ENCODE measurements at regions not wholly inside any gene's neighbourhood (a gene's known extent, or its start where the extent isn't known, plus 50 kb on each side); places are given as distances from the start of the nearest gene placed in this dataset.

DNA sequence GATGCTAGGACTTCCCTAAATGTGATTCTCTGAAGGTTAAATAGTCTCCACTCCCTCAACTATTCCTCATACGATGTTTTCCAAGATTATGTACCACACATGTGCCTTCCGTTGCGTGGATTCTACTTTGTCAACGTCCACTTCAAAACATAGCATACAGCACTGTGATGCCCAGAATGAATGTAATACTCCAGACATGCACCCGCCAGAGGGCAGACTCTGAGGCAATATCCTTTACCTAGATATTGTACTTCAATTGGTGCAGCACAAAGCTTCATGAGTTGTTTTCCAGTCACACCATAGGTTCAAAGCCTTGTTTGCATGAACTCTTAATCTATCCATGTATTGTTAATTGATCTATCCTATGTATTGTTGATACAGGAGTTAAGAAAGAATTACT, 201.0 kb upstream of the NABP1 start:
- no peak overlapping the region for H3K27ac Mint-ChIP-seq (ENCODE audit: unreplicated experiment)
- Histone ChIP-seq H3K27ac (ENCODE audit: low read depth, low read length) (no peak overlapping the region), H3K27me3 (ENCODE audit: insufficient read depth, low read length) (no peaks in the 10 kb centered on the region), H3K79me2 (ENCODE audit: insufficient read depth, low read length) (no peaks in the 10 kb centered on the region), H3K36me3 (ENCODE audit: insufficient read depth, low read length) (no peaks in the 10 kb centered on the region), H3K9me3 (ENCODE audit: insufficient read depth, low read depth, low read length) (peaks cover 9% of the 10 kb centered on the region), H3K4me1 (ENCODE audit: insufficient read depth, low read length) (peaks cover 4% of the 10 kb centered on the region), H2AFZ (ENCODE audit: low read depth, low read length) (no peak overlapping the region), H3K4me2 (ENCODE audit: low read length) (no peak overlapping the region), H4K20me1 (ENCODE audit: insufficient read depth, low read length) (no peaks in the 10 kb centered on the region), H3K9ac (ENCODE audit: low read length) (no peak overlapping the region), H3K4me3 (ENCODE audit: insufficient read depth, low read depth, low read length) (no peak overlapping the region)
- H3K36me3 Mint-ChIP-seq (ENCODE audit: low read depth, unreplicated experiment) = peaks cover 3% of the 10 kb centered on the region
- H3K4me3 Mint-ChIP-seq (ENCODE audit: unreplicated experiment) = no peak overlapping the region
- DNase-seq (ENCODE audit: low read depth) (no peak), FAIRE-seq (no peak)
- peaks cover 16% of the 10 kb centered on the region for H3K9me3 Mint-ChIP-seq (ENCODE audit: unreplicated experiment)
- H3K27me3 Mint-ChIP-seq (ENCODE audit: low read depth, unreplicated experiment) = no peaks in the 10 kb centered on the region
- H3K4me1 Mint-ChIP-seq (ENCODE audit: low read depth, unreplicated experiment) = no peaks in the 10 kb centered on the region
- TF ChIP-seq, protein P1, sequence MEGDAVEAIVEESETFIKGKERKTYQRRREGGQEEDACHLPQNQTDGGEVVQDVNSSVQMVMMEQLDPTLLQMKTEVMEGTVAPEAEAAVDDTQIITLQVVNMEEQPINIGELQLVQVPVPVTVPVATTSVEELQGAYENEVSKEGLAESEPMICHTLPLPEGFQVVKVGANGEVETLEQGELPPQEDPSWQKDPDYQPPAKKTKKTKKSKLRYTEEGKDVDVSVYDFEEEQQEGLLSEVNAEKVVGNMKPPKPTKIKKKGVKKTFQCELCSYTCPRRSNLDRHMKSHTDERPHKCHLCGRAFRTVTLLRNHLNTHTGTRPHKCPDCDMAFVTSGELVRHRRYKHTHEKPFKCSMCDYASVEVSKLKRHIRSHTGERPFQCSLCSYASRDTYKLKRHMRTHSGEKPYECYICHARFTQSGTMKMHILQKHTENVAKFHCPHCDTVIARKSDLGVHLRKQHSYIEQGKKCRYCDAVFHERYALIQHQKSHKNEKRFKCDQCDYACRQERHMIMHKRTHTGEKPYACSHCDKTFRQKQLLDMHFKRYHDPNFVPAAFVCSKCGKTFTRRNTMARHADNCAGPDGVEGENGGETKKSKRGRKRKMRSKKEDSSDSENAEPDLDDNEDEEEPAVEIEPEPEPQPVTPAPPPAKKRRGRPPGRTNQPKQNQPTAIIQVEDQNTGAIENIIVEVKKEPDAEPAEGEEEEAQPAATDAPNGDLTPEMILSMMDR (IDR thresholded peaks at IDR 0.05; ENCODE audit: insufficient read depth, low read depth, low read length) = no peak
- TF ChIP-seq EZH2 (IDR thresholded peaks at IDR 0.05; ENCODE audit: insufficient read depth, low read length) = no peak

DNA sequence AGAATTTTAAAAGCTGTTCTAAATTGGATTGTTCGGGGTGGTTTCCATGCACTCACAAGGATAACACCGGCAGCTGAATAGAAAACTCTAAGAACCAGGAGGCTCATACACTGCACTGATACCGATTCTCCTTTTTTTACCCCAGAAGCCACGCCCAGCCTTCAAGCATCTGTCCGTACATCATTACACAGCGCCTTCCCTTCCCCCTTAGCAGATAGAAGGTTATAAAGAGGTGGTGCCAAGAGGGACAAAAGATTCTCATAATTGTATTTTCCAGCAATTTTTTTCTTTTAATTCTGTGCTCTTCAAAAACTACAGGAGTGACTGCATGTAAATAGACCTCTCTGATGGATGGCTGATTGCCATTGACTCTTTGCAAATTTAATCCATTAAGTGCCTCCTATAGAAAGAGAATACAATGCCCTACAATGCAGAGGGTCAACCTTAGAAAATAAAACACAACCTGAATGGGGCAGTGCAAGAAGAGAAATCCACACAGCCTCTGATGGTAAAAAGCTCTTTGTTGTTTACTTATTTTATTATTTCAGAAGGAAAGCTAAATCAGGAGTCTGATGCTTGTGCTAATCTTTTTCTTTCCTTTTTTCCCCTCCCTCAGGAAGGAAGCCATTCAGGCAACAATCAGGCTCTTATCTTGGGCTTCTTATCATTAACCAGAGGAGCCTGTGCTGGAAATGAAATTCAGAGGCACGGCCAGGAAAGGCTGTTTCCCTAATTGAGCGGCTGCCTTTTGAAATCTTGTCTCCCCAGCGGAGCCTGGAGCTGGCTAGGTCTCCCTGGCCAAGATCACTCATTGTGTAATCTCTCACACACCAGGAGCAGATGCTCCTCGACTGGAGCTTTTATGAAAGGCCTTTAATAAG, 198.9 kb upstream of the NABP1 start:
- DNase-seq (ENCODE audit: low read depth) (peak; percentile 70), FAIRE-seq (no peak)
- H3K79me2 ChIP-seq (ENCODE audit: insufficient read depth, low read length) = no peaks in the 10 kb centered on the region
- H3K9ac ChIP-seq (ENCODE audit: low read length) = no peak overlapping the region
- H3K36me3 Mint-ChIP-seq (ENCODE audit: low read depth, unreplicated experiment) = peaks cover 3% of the 10 kb centered on the region
- TF ChIP-seq, protein P1 (IDR thresholded peaks at IDR 0.05; ENCODE audit: insufficient read depth, low read depth, low read length) = no peak
- no peak for TF ChIP-seq EZH2 (IDR thresholded peaks at IDR 0.05; ENCODE audit: insufficient read depth, low read length)
- H3K9me3 Mint-ChIP-seq (ENCODE audit: unreplicated experiment) = peaks cover 28% of the 10 kb centered on the region
- no peak overlapping the region for H3K27ac ChIP-seq (ENCODE audit: low read depth, low read length)
- H3K4me1 ChIP-seq (ENCODE audit: insufficient read depth, low read length) = peaks cover 4% of the 10 kb centered on the region
- peak overlapping the region; percentile 30 for H2AFZ ChIP-seq (ENCODE audit: low read depth, low read length)
- no peaks in the 10 kb centered on the region for H4K20me1 ChIP-seq (ENCODE audit: insufficient read depth, low read length)
- peak overlapping the region; percentile 23 for H3K4me2 ChIP-seq (ENCODE audit: low read length)
- no peaks in the 10 kb centered on the region for H3K27me3 ChIP-seq (ENCODE audit: insufficient read depth, low read length)
- H3K4me1 Mint-ChIP-seq (ENCODE audit: low read depth, unreplicated experiment) = peaks cover 2% of the 10 kb centered on the region
- no peak overlapping the region for H3K4me3 Mint-ChIP-seq (ENCODE audit: unreplicated experiment)
- H3K36me3 ChIP-seq (ENCODE audit: insufficient read depth, low read length) = no peaks in the 10 kb centered on the region
- H3K4me3 ChIP-seq (ENCODE audit: insufficient read depth, low read depth, low read length) = no peak overlapping the region
- no peaks in the 10 kb centered on the region for H3K27me3 Mint-ChIP-seq (ENCODE audit: low read depth, unreplicated experiment)
- no peak overlapping the region for H3K27ac Mint-ChIP-seq (ENCODE audit: unreplicated experiment)
- peaks cover 18% of the 10 kb centered on the region for H3K9me3 ChIP-seq (ENCODE audit: insufficient read depth, low read depth, low read length)

DNA sequence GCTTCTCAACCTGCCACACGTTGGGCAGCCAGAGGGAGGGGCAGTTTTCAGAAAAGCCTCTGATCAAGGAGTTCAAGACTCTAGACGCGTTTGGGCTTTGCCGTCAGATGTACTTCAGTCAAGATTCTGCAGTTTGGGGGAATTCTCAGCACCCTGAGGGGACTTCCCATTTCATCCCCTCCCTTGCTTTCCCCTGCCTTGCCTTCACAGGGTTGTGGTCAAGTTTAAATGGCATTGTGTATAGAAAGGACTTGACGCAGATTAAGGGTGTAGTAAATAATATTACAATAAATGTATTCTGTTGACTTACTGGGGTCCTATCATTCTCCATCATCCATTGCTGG, 198.3 kb upstream of the NABP1 start:
- no peaks in the 10 kb centered on the region for H4K20me1 ChIP-seq (ENCODE audit: insufficient read depth, low read length)
- peaks cover 2% of the 10 kb centered on the region for H3K4me1 Mint-ChIP-seq (ENCODE audit: low read depth, unreplicated experiment)
- H3K4me1 ChIP-seq (ENCODE audit: insufficient read depth, low read length) = peaks cover 4% of the 10 kb centered on the region
- H3K27ac Mint-ChIP-seq (ENCODE audit: unreplicated experiment) = no peak overlapping the region
- H3K4me2 ChIP-seq (ENCODE audit: low read length) = no peak overlapping the region
- H3K9ac ChIP-seq (ENCODE audit: low read length) = no peak overlapping the region
- no peak overlapping the region for H3K27ac ChIP-seq (ENCODE audit: low read depth, low read length)
- no peaks in the 10 kb centered on the region for H3K79me2 ChIP-seq (ENCODE audit: insufficient read depth, low read length)
- no peaks in the 10 kb centered on the region for H3K27me3 Mint-ChIP-seq (ENCODE audit: low read depth, unreplicated experiment)
- H3K4me3 Mint-ChIP-seq (ENCODE audit: unreplicated experiment) = no peak overlapping the region
- no peaks in the 10 kb centered on the region for H3K36me3 ChIP-seq (ENCODE audit: insufficient read depth, low read length)
- peaks cover 28% of the 10 kb centered on the region for H3K9me3 Mint-ChIP-seq (ENCODE audit: unreplicated experiment)
- no peaks in the 10 kb centered on the region for H3K27me3 ChIP-seq (ENCODE audit: insufficient read depth, low read length)
- TF ChIP-seq EZH2 (IDR thresholded peaks at IDR 0.05; ENCODE audit: insufficient read depth, low read length) = no peak
- TF ChIP-seq, protein P1 (IDR thresholded peaks at IDR 0.05; ENCODE audit: insufficient read depth, low read depth, low read length) = no peak
- DNase-seq (ENCODE audit: low read depth) = no peak
- peak overlapping the region; percentile 30 for H2AFZ ChIP-seq (ENCODE audit: low read depth, low read length)
- H3K4me3 ChIP-seq (ENCODE audit: insufficient read depth, low read depth, low read length) = no peak overlapping the region
- peaks cover 3% of the 10 kb centered on the region for H3K36me3 Mint-ChIP-seq (ENCODE audit: low read depth, unreplicated experiment)
- H3K9me3 ChIP-seq (ENCODE audit: insufficient read depth, low read depth, low read length) = peaks cover 18% of the 10 kb centered on the region
- no peak for FAIRE-seq
